Esophagus squamous epithelium (tissue), 5 donors: ENCODE measurements at regions not wholly inside any gene's neighbourhood (a gene's known extent, or its start where the extent isn't known, plus 50 kb on each side); places are given as distances from the start of the nearest gene placed in this dataset.

Experiments used
- DNase-seq: peaks from one replicate; lab custom pipeline; 2025; lab: John Stamatoyannopoulos, UW
- H3K27ac ChIP-seq, 4 donors: fragments of 200-600 bp; sonication (generic); one replicate each; pipeline ENCODE4 v1.5.1; 2016 to 2019; ENCODE audit warnings: mild to moderate bottlenecking in 1 of 4
- H3K27me3 ChIP-seq, 4 donors: fragments of 200-600 bp; sonication (generic); 1 replicate in 3 of 4; 2 replicates in 1 of 4; pipeline versions ENCODE4 v1.5.1 to v1.6.0; 2017 to 2021; ENCODE audit warnings: antibody characterized with exemption in 1 of 4
- H3K36me3 ChIP-seq, 3 donors: fragments of 200-600 bp; sonication (generic); one replicate each; pipeline ENCODE4 v1.5.1; 2016 to 2019
- H3K4me1 ChIP-seq, 3 donors: fragments of 200-600 bp; sonication (generic); one replicate each; pipeline ENCODE4 v1.5.1; 2017 to 2019
- H3K4me3 ChIP-seq, 4 donors: fragments of 200-600 bp; sonication (generic); 1 replicate in 3 of 4; 2 replicates in 1 of 4; pipeline ENCODE4 v1.5.1; 2016 to 2019; ENCODE audit warnings: mild to moderate bottlenecking in 2 of 4, moderate library complexity in 1 of 4
- H3K9me3 ChIP-seq, 3 donors: fragments of 200-600 bp; sonication (generic); one replicate each; pipeline ENCODE4 v1.5.1; 2016 to 2019
- CTCF ChIP-seq, 6 experiments: fragments of 450-650 bp in 4 of 6; fragments of 200-600 bp in 2 of 6; sonication (generic) in 2 of 6; IDR thresholded peaks; one replicate each; pipeline ENCODE4 v1.5.1; 2016 to 2019; ENCODE audit warnings: antibody characterized with exemption in 6 of 6, mild to moderate bottlenecking in 4 of 6, moderate library complexity in 4 of 6
- POLR2A ChIP-seq, 4 donors: fragments of 450-650 bp; IDR thresholded peaks; one replicate each; pipeline ENCODE4 v1.6.1; 2017; ENCODE audit warnings: antibody characterized with exemption in 4 of 4, mild to moderate bottlenecking in 4 of 4, moderate library complexity in 3 of 4
- WGBS, 2 donors: methylation state at CpG; one replicate each; pipeline ENCODE4 v1.1.5; 2018; 5-methylcytosine and 5-hydroxymethylcytosine counted together
- intact Hi-C: fragments of 100-400 bp; cut with DNase I; formaldehyde crosslinking; loops from one replicate; pipeline ENCODE4 v1.15.0; 2022
- donor health status: DM: yes; HTN: yes; CAD: no.

GRCh38 chr1:226476648-226477319, 68.9 kb upstream of the PARP1 start:
- DNase-seq, result no peak
- Histone ChIP-seq H3K27ac (no peak overlapping the region), H3K9me3 (no peaks in the 10 kb centered on the region), H3K4me1 (peaks cover 0 to 10% (median 0%) of the 10 kb centered on the region in 3 donors), H3K36me3 (no peaks in the 10 kb centered on the region), H3K27me3 (peaks cover 0 to 7% (median 0%) of the 10 kb centered on the region in 4 donors), H3K4me3 (no peak overlapping the region)
- WGBS, 2 donors, result 64 to 75% methylated on average over 11 of the region's 11 CpGs
- TF ChIP-seq CTCF (IDR thresholded peaks at IDR 0.05) (no peak), POLR2A (IDR thresholded peaks at IDR 0.05) (no peak)
- intact Hi-C loops, result no loop called here

- intact Hi-C loops, result no loop called here
These were observed 69.1 kb upstream of the STUM start for GRCh38 chr1:226479474-226479873.

GRCh38 chr1:226480461-226480860, 68.1 kb upstream of the STUM start:
- Histone ChIP-seq H3K4me3 (no peak overlapping the region), H3K4me1 (peaks cover 0 to 10% (median 0%) of the 10 kb centered on the region in 3 donors), H3K36me3 (no peaks in the 10 kb centered on the region), H3K27ac (no peak overlapping the region), H3K9me3 (no peaks in the 10 kb centered on the region), H3K27me3 (peaks cover 0 to 42% (median 0%) of the 10 kb centered on the region in 4 donors)
- intact Hi-C loops, result no loop called here
- TF ChIP-seq POLR2A (IDR thresholded peaks at IDR 0.05), result no peak
- TF ChIP-seq CTCF (IDR thresholded peaks at IDR 0.05), result no peak
- DNase-seq, result no peak
- 81 to 91% methylated on average over 3 of the region's 3 CpGs for WGBS, 2 donors

More at GRCh38 chr1:226479474-226479873, 69.1 kb upstream of the STUM start:
- H3K27me3 ChIP-seq, result peaks cover 0 to 34% (median 0%) of the 10 kb centered on the region in 4 donors
- DNase-seq, result no peak
- TF ChIP-seq POLR2A (IDR thresholded peaks at IDR 0.05) (no peak), CTCF (IDR thresholded peaks at IDR 0.05) (no peak)
- H3K36me3 ChIP-seq, result no peaks in the 10 kb centered on the region
- peaks cover 0 to 10% (median 0%) of the 10 kb centered on the region in 3 donors for H3K4me1 ChIP-seq
- H3K9me3 ChIP-seq, result no peaks in the 10 kb centered on the region
- WGBS, 2 donors, result 31 to 45% methylated on average over 3 of the region's 3 CpGs
- H3K4me3 ChIP-seq, result no peak overlapping the region
- H3K27ac ChIP-seq, result no peak overlapping the region

- TF ChIP-seq CTCF (IDR thresholded peaks at IDR 0.05) (no peak), POLR2A (IDR thresholded peaks at IDR 0.05) (no peak)
- no peak for DNase-seq
- Histone ChIP-seq H3K27me3 (peaks cover 0 to 47% (median 0%) of the 10 kb centered on the region in 4 donors), H3K4me1 (peaks cover 0 to 10% (median 0%) of the 10 kb centered on the region in 3 donors), H3K36me3 (no peaks in the 10 kb centered on the region), H3K9me3 (no peaks in the 10 kb centered on the region), H3K4me3 (no peak overlapping the region), H3K27ac (no peak overlapping the region)
- intact Hi-C loops, result no loop called here
- 46 to 58% methylated on average over 2 of the region's 4 CpGs for WGBS, 2 donors
These were observed 67.4 kb upstream of the STUM start for GRCh38 chr1:226481133-226481532.

- WGBS, 2 donors, result 92 to 93% methylated on average over 5 to 6 of the region's 6 CpGs
- Histone ChIP-seq H3K27ac (no peak overlapping the region), H3K4me3 (no peak overlapping the region), H3K27me3 (peaks cover 0 to 56% (median 0%) of the 10 kb centered on the region in 4 donors), H3K4me1 (peaks cover 0 to 10% (median 0%) of the 10 kb centered on the region in 3 donors), H3K36me3 (no peaks in the 10 kb centered on the region), H3K9me3 (no peaks in the 10 kb centered on the region)
- intact Hi-C loops, result no loop called here
- DNase-seq, result no peak
- no peak for TF ChIP-seq CTCF (IDR thresholded peaks at IDR 0.05)
- TF ChIP-seq POLR2A (IDR thresholded peaks at IDR 0.05), result no peak
These were observed 66.4 kb upstream of the STUM start for GRCh38 chr1:226482196-226482595.
